Keratinocyte (primary cell): ENCODE measurements at regions not wholly inside any gene's neighbourhood (a gene's known extent, or its start where the extent isn't known, plus 50 kb on each side); places are given as distances from the start of the nearest gene placed in this dataset.

ENCODE experiments used
- DNase-seq: peaks from one replicate; pipeline ENCODE4 v3.0.0-alpha.2; 2011; ENCODE audit warnings: low read depth, missing footprints, low spot score
- FAIRE-seq: peaks from 2 replicates; lab custom pipeline; 2011; peaks lifted over from hg19 to GRCh38; lab: Jason Lieb, UNC
- H2AFZ ChIP-seq: 2 replicates; pipeline ENCODE4 v1.6.0; 2012; ENCODE audit warnings: low read length, control low read depth, inconsistent platforms; ENCODE audit not compliant: control insufficient read depth
- H3K27ac ChIP-seq: 2 replicates; pipeline ENCODE4 v1.5.1; 2011; ENCODE audit warnings: low read length; ENCODE audit not compliant: control insufficient read depth, insufficient read depth
- H3K27me3 ChIP-seq: 3 replicates; pipeline ENCODE4 v1.6.0; 2011; ENCODE audit warnings: low read length; ENCODE audit not compliant: control insufficient read depth, insufficient read depth; ENCODE audit errors: extremely low read depth
- H3K36me3 ChIP-seq, 2 experiments: 2 replicates in 1 of 2; 3 replicates in 1 of 2; pipeline ENCODE4 v1.5.1; 2011; ENCODE audit warnings: low read length in 2 of 2, mild to moderate bottlenecking in 1 of 2; ENCODE audit not compliant: control insufficient read depth in 2 of 2, insufficient read depth in 2 of 2; ENCODE audit errors: extremely low read depth in 1 of 2
- H3K4me1 ChIP-seq: 3 replicates; pipeline ENCODE4 v1.5.1; 2011; ENCODE audit warnings: low read length; ENCODE audit not compliant: control insufficient read depth, insufficient read depth; ENCODE audit errors: extremely low read depth
- H3K4me2 ChIP-seq: 3 replicates; pipeline ENCODE4 v1.6.0; 2011; ENCODE audit warnings: low read depth, low read length; ENCODE audit not compliant: control insufficient read depth, insufficient read depth; ENCODE audit errors: extremely low read depth
- H3K4me3 ChIP-seq, 3 experiments: fragments of 200-600 bp in 1 of 3; sonication (generic) in 1 of 3; 2 replicates in 2 of 3; 3 replicates in 1 of 3; pipeline ENCODE4 v1.5.1; 2011 to 2016; ENCODE audit warnings: low read length in 3 of 3, mild to moderate bottlenecking in 3 of 3, control low read depth in 2 of 3, inconsistent platforms in 1 of 3, low read depth in 1 of 3, mixed read lengths in 1 of 3, mixed run types in 1 of 3, moderate library complexity in 1 of 3; ENCODE audit not compliant: control insufficient read depth in 2 of 3, insufficient read depth in 2 of 3; ENCODE audit errors: extremely low read depth in 1 of 3
- H3K79me2 ChIP-seq: 2 replicates; pipeline ENCODE4 v1.6.0; 2012; ENCODE audit warnings: low read length; ENCODE audit not compliant: control insufficient read depth, insufficient read depth
- H3K9ac ChIP-seq: 3 replicates; pipeline ENCODE4 v1.6.0; 2011; ENCODE audit warnings: low read length; ENCODE audit not compliant: control insufficient read depth, insufficient read depth; ENCODE audit errors: extremely low read depth
- H3K9me1 ChIP-seq: 3 replicates; pipeline ENCODE4 v1.6.0; 2011; ENCODE audit warnings: low read length; ENCODE audit not compliant: control insufficient read depth, insufficient read depth; ENCODE audit errors: extremely low read depth
- H3K9me3 ChIP-seq: 2 replicates; pipeline ENCODE4 v1.5.1; 2012; ENCODE audit warnings: low read depth, low read length; ENCODE audit not compliant: control insufficient read depth
- H4K20me1 ChIP-seq: 3 replicates; pipeline ENCODE4 v1.6.0; 2011; ENCODE audit warnings: low read length; ENCODE audit not compliant: control insufficient read depth, insufficient read depth; ENCODE audit errors: extremely low read depth
- CTCF ChIP-seq, 3 experiments: IDR thresholded peaks in 1 of 3; conservative IDR thresholded peaks in 1 of 3; optimal IDR thresholded peaks in 1 of 3; 2 replicates in 2 of 3; 3 replicates in 1 of 3; pipeline versions ENCODE3 to v1.5.1; 2011; ENCODE audit warnings: low read length in 3 of 3, mild to moderate bottlenecking in 3 of 3, moderate library complexity in 2 of 3, control low read depth in 1 of 3, inconsistent platforms in 1 of 3; ENCODE audit not compliant: insufficient read depth in 2 of 3; ENCODE audit errors: extremely low read depth in 1 of 3
- EZH2 ChIP-seq: IDR thresholded peaks from one replicate; pipeline ENCODE4 v1.6.1; 2012; ENCODE audit warnings: inconsistent platforms, mild to moderate bottlenecking, low read length, moderate library complexity
- dilution Hi-C: fragments of 300-500 bp; cut with MboI; formaldehyde crosslinking; loops from one replicate; pipeline ENCODE4 v1.7.0; 2020; ENCODE audit warnings: low sequenced_read_pairs; ENCODE audit not compliant: extremely low pct_ligation_motif_present

GRCh38 chr6:105966481-105966880, 119.7 kb upstream of the PRDM1 start:
- H3K9me1 ChIP-seq: no peaks in the 10 kb centered on the region
- H3K27me3 ChIP-seq: no peaks in the 10 kb centered on the region
- no peak overlapping the region for H3K9ac ChIP-seq
- H2AFZ ChIP-seq: no peak overlapping the region
- H3K36me3 ChIP-seq: no peaks in the 10 kb centered on the region
- no peak overlapping the region for H3K4me3 ChIP-seq
- DNase-seq (no peak), FAIRE-seq (no peak)
- H4K20me1 ChIP-seq: no peaks in the 10 kb centered on the region
- H3K79me2 ChIP-seq: no peaks in the 10 kb centered on the region
- dilution Hi-C loops: no loop called here
- no peaks in the 10 kb centered on the region for H3K4me1 ChIP-seq
- no peak overlapping the region for H3K4me2 ChIP-seq
- no peaks in the 10 kb centered on the region for H3K9me3 ChIP-seq
- no peak for TF ChIP-seq EZH2
- TF ChIP-seq CTCF (optimal IDR thresholded peaks at IDR 0.05 in 1 of 3, IDR thresholded peaks at IDR 0.05 in 1 of 3, conservative IDR thresholded peaks at IDR 0.05 in 1 of 3; ENCODE audit: extremely low read depth in 1 of 3, insufficient read depth in 2 of 3, low read length in 3 of 3): no peak
- H3K27ac ChIP-seq: no peak overlapping the region

- Histone ChIP-seq H3K9me3 (no peaks in the 10 kb centered on the region), H3K4me2 (no peak overlapping the region), H4K20me1 (no peaks in the 10 kb centered on the region), H3K4me3 (no peak overlapping the region), H3K79me2 (no peaks in the 10 kb centered on the region), H3K27me3 (no peaks in the 10 kb centered on the region), H3K27ac (no peak overlapping the region), H3K9me1 (no peaks in the 10 kb centered on the region), H3K4me1 (no peaks in the 10 kb centered on the region), H3K36me3 (no peaks in the 10 kb centered on the region), H3K9ac (no peak overlapping the region), H2AFZ (no peak overlapping the region)
- no peak for DNase-seq
- TF ChIP-seq CTCF (optimal IDR thresholded peaks at IDR 0.05 in 1 of 3, IDR thresholded peaks at IDR 0.05 in 1 of 3, conservative IDR thresholded peaks at IDR 0.05 in 1 of 3; ENCODE audit: extremely low read depth in 1 of 3, insufficient read depth in 2 of 3, low read length in 3 of 3) (no peak), EZH2 (no peak)
- no peak for FAIRE-seq
- dilution Hi-C loops: no loop called here
Observed at GRCh38 chr6:105964979-105965760, 121.0 kb upstream of the PRDM1 start.
